Heart left ventricle (tissue), 16 donors: ENCODE measurements at regions not wholly inside any gene's neighbourhood (a gene's known extent, or its start where the extent isn't known, plus 50 kb on each side); places are given as distances from the start of the nearest gene placed in this dataset.

Source experiments
- ATAC-seq, 4 donors: fragments of 200-7000 bp; cut with Tn5 transposase; one replicate each; pipeline ENCODE4 v1.9.1; 2020 to 2022; ENCODE audit warnings: moderate library complexity in 4 of 4, mild to moderate bottlenecking in 3 of 4, moderate number of reproducible peaks in 1 of 4
- DNase-seq, 5 donors: peaks; one replicate each; pipeline ENCODE4 v3.0.0-alpha.2; 2020
- H3K27ac ChIP-seq, 12 donors: fragments of 200-600 bp; sonication (generic) in 4 of 12; one replicate each; pipeline versions ENCODE4 v1.5.0 to v1.8.0; 2016 to 2022; ENCODE audit warnings: mild to moderate bottlenecking in 2 of 12
- H3K27me3 ChIP-seq, 9 donors: fragments of 200-600 bp; sonication (generic) in 2 of 9; one replicate each; pipeline versions ENCODE4 v1.5.1 to v1.8.0; 2016 to 2022; ENCODE audit warnings: mild to moderate bottlenecking in 3 of 9
- H3K36me3 ChIP-seq, 9 donors: fragments of 200-600 bp; sonication (generic) in 2 of 9; one replicate each; pipeline versions ENCODE4 v1.5.0 to v1.8.0; 2018 to 2022; ENCODE audit warnings: mild to moderate bottlenecking in 2 of 9
- H3K4me1 ChIP-seq, 12 donors: fragments of 200-600 bp; sonication (generic) in 4 of 12; one replicate each; pipeline versions ENCODE4 v1.5.0 to v1.8.0; 2016 to 2022; ENCODE audit warnings: mild to moderate bottlenecking in 3 of 12
- H3K4me3 ChIP-seq, 12 donors: fragments of 200-600 bp; sonication (generic) in 4 of 12; one replicate each; pipeline versions ENCODE4 v1.5.0 to v1.8.0; 2017 to 2022; ENCODE audit warnings: mild to moderate bottlenecking in 9 of 12, moderate library complexity in 4 of 12
- H3K9me3 ChIP-seq, 12 donors: fragments of 200-600 bp; sonication (generic) in 4 of 12; one replicate each; pipeline versions ENCODE4 v1.5.0 to v1.8.0; 2016 to 2022; ENCODE audit warnings: mild to moderate bottlenecking in 1 of 12
- POLR2A ChIP-seq, 2 donors: fragments of 450-650 bp; IDR thresholded peaks; one replicate each; pipeline ENCODE4 v1.6.1; 2017; ENCODE audit warnings: antibody characterized with exemption in 2 of 2, mild to moderate bottlenecking in 2 of 2, moderate library complexity in 2 of 2
- WGBS, 4 donors: extraction: QIAGEN DNeasy Blood & Tissue Kit in 2 of 4; methylation state at CpG; one replicate each; pipeline versions ENCODE4 v1.1.5 to v1.1.7; 2013 to 2018; 5-methylcytosine and 5-hydroxymethylcytosine counted together
- intact Hi-C, 10 donors: fragments of 100-400 bp; cut with DNase I; formaldehyde crosslinking; loops; one replicate each; pipeline versions ENCODE4 v1.11.1 to v1.14.2; 2022
- TF ChIP-seq, protein P1 (sequence below), 12 donors: fragments of 200-600 bp; sonication (generic) in 4 of 12; IDR thresholded peaks; one replicate each; pipeline versions ENCODE4 v1.5.0 to v1.8.0; 2018 to 2022; ENCODE audit warnings: antibody characterized with exemption in 12 of 12, mild to moderate bottlenecking in 5 of 12
- donor health status: ischemic (EF 13 %, LVEDD 7.1; RV severe dilation, severe dysfunction).
- donor health status: healthy with polysubstance abuse.
- donor health status: DM: no; HTN: yes; CAD: no.
- donor health status: DM: no; HTN: no; CAD: no.
- donor health status: ischemic (EF 25% LVEDD 6.9; RV normal size, moderate dysfunction).
- donor health status: ischemic (EF 25% LVEDD 5.7; RV mildly dilated, moderate dysfunction).
- donor health status: healthy.
- donor health status: DM: yes; HTN: yes; CAD: no.
- donor health status: ischemic (EF 35%, LVEDD 5.7; RV mildly dilated, moderate dysfunction).
- donor health status: nonischemic (EF 11% LVEDD 7.7; RV severe dilation, severe dysfunction).
- donor health status: DM: yes; HTN: yes; CAD: no.
- donor health status: PGD.
- donor health status: ischemic (EF 29% LVEDD 5.4; RV normal size, mild dysfunction).
- donor health status: nonischemic (EF 23%, LVEDD 6.1; RV moderate dilation, normal function).

DNA sequence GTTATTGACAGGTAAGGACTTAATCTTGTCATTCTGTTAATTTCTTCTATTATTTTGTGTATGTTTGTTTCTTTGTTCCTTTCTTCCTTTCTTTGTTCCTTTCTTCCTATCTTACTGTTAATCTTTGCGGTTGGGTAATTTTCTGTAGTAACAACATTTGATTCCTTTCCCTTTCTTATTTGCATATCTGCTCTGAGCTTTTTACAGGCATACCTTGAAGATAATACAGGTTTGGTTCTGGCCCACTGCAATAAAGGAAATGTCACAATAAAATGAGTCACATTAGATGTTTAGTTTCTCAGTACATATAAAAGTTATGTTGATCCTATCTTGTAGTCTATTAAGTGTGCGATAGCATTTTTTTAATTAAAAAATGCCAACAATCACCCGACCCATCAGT is 440.7 kb downstream of the NFIB start:
- intact Hi-C loops = loop anchor here in 1 of 10 donors (10.0 kb wide), 1 partner anchor 58 kb away; no protein-coding TSS in a partner anchor
- Histone ChIP-seq H3K27ac (no peak overlapping the region), H3K4me1 (peaks cover 0 to 8% (median 0%) of the 10 kb centered on the region in 12 donors), H3K9me3 (peaks cover 0 to 22% (median 4%) of the 10 kb centered on the region in 12 donors), H3K27me3 (no peaks in the 10 kb centered on the region), H3K36me3 (no peaks in the 10 kb centered on the region), H3K4me3 (no peak overlapping the region)
- TF ChIP-seq, protein P1, sequence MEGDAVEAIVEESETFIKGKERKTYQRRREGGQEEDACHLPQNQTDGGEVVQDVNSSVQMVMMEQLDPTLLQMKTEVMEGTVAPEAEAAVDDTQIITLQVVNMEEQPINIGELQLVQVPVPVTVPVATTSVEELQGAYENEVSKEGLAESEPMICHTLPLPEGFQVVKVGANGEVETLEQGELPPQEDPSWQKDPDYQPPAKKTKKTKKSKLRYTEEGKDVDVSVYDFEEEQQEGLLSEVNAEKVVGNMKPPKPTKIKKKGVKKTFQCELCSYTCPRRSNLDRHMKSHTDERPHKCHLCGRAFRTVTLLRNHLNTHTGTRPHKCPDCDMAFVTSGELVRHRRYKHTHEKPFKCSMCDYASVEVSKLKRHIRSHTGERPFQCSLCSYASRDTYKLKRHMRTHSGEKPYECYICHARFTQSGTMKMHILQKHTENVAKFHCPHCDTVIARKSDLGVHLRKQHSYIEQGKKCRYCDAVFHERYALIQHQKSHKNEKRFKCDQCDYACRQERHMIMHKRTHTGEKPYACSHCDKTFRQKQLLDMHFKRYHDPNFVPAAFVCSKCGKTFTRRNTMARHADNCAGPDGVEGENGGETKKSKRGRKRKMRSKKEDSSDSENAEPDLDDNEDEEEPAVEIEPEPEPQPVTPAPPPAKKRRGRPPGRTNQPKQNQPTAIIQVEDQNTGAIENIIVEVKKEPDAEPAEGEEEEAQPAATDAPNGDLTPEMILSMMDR (IDR thresholded peaks at IDR 0.05) = no peak
- 94 to 98% (median 96%) methylated on average over 3 of the region's 3 CpGs for WGBS, 4 donors
- DNase-seq (no peak), ATAC-seq (no peak)

GRCh38 chr9:13868336-13868735 is 445.6 kb downstream of the NFIB start:
- H3K9me3 ChIP-seq = peaks cover 0 to 11% (median 1%) of the 10 kb centered on the region in 12 donors
- H3K36me3 ChIP-seq = no peaks in the 10 kb centered on the region
- TF ChIP-seq, protein P1 (IDR thresholded peaks at IDR 0.05) = no peak
- no peak for TF ChIP-seq POLR2A (IDR thresholded peaks at IDR 0.05)
- no peaks in the 10 kb centered on the region for H3K27me3 ChIP-seq
- DNase-seq (no peak), ATAC-seq (no peak)
- peaks cover 0 to 9% (median 5%) of the 10 kb centered on the region in 12 donors for H3K4me1 ChIP-seq
- intact Hi-C loops = loop anchor here in 3 of 10 donors (10.0 kb wide), 3 partner anchors 56 to 446 kb away; partner anchors contain the start of gene NFIB (in 1 of the 3)
- H3K27ac ChIP-seq = no peak overlapping the region
- WGBS, 4 donors = 90 to 93% (median 92%) methylated on average over 4 of the region's 4 CpGs
- H3K4me3 ChIP-seq = no peak overlapping the region

GRCh38 chr9:13865869-13866268 is 448.1 kb downstream of the NFIB start:
- Histone ChIP-seq H3K36me3 (no peaks in the 10 kb centered on the region), H3K9me3 (peaks cover 0 to 11% (median 1%) of the 10 kb centered on the region in 12 donors), H3K4me3 (no peak overlapping the region), H3K4me1 (peaks cover 0 to 30% (median 19%) of the 10 kb centered on the region in 12 donors), H3K27me3 (no peaks in the 10 kb centered on the region), H3K27ac (no peak overlapping the region)
- ATAC-seq = no peak
- WGBS, 4 donors = 76 to 88% (median 79%) methylated on average over 1 of the region's 1 CpG
- intact Hi-C loops = loop anchor here in 3 of 10 donors (10.0 kb wide), 3 partner anchors 59 to 449 kb away; partner anchors contain the start of gene NFIB (in 1 of the 3)
- DNase-seq = no peak
- TF ChIP-seq POLR2A (IDR thresholded peaks at IDR 0.05) = no peak
- TF ChIP-seq, protein P1 (IDR thresholded peaks at IDR 0.05) = no peak

DNA sequence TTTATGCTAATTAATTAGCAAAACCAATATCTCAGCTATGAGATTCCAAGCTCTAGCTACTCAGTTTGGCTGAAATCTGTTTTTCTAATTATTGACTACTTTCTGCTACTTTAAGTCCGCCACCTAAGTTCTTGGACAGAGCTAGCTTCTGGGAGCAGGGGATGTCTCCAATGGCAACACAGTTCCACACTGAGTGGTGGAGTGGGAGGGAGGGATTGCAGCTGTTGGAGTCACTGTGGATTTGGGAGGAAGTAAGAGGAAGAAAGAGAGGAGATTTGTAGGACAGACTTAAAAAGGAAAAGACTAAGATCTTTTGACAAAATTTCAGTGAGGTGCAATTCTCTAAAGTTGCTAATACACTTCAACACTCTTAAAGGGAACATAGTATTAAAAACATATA is 450.8 kb downstream of the NFIB start:
- no peak for TF ChIP-seq POLR2A (IDR thresholded peaks at IDR 0.05)
- TF ChIP-seq, protein P1 (IDR thresholded peaks at IDR 0.05) = no peak
- intact Hi-C loops = loop anchor here in 4 of 10 donors (2.0 to 10.0 kb wide), 7 partner anchors 20 to 489 kb away; partner anchors contain the start of gene NFIB (in 1 of the 4)
- peak; percentile 85 to 97 (median 95) for ATAC-seq
- H3K9me3 ChIP-seq = no peaks in the 10 kb centered on the region
- DNase-seq = peak; percentile 63 to 80 (median 77)
- H3K4me1 ChIP-seq = peaks cover 0 to 39% (median 21%) of the 10 kb centered on the region in 12 donors
- 20 to 42% (median 23%) methylated on average over 1 of the region's 1 CpG for WGBS, 4 donors
- peak overlapping the region; percentile 12 to 56 (median 38) for H3K27ac ChIP-seq
- no peak overlapping the region for H3K4me3 ChIP-seq
- H3K27me3 ChIP-seq = no peaks in the 10 kb centered on the region
- H3K36me3 ChIP-seq = no peaks in the 10 kb centered on the region
